ENCODE measurements at regions not wholly inside any gene's neighbourhood (a gene's known extent, or its start where the extent isn't known, plus 50 kb on each side); places are given as distances from the start of the nearest gene placed in this dataset.

- no peak for TF ChIP-seq CTCF (conservative IDR thresholded peaks at IDR 0.05 in 1 of 2, IDR thresholded peaks at IDR 0.05 in 1 of 2; ENCODE audit: extremely low read depth in 1 of 2, insufficient read depth in 1 of 2, low read depth in 1 of 2, low read length in 2 of 2)
- no peak for TF ChIP-seq EZH2 (IDR thresholded peaks at IDR 0.05; ENCODE audit: borderline replicate concordance, low read length)
These were observed 173.4 kb upstream of the THRB start for GRCh38 chr3:24668039-24668438.

Measured in mammary epithelial cell (primary cell).